Fibroblast of villous mesenchyme (primary cell): ENCODE measurements at regions not wholly inside any gene's neighbourhood (a gene's known extent, or its start where the extent isn't known, plus 50 kb on each side); places are given as distances from the start of the nearest gene placed in this dataset.

Experiments
- DNase-seq: peaks from one replicate; pipeline ENCODE4 v3.0.0-alpha.2; 2010; ENCODE audit warnings: low read depth
- H3K4me3 ChIP-seq: 2 replicates; pipeline ENCODE4 v1.5.1; 2011; ENCODE audit warnings: low read depth, mild to moderate bottlenecking, low read length
- CTCF ChIP-seq: IDR thresholded peaks from 2 replicates; pipeline ENCODE4 v1.5.1; 2012; ENCODE audit warnings: low read depth, mild to moderate bottlenecking, low read length; ENCODE audit not compliant: insufficient read depth

GRCh38 chr2:14872779-14873325 lies 240.3 kb downstream of the LRATD1 start:
- no peak for DNase-seq
- no peak for TF ChIP-seq CTCF
- H3K4me3 ChIP-seq = no peak overlapping the region

GRCh38 chr2:14881651-14882327 lies 249.3 kb downstream of the LRATD1 start:
- no peak overlapping the region for H3K4me3 ChIP-seq
- no peak for TF ChIP-seq CTCF
- DNase-seq = no peak

- H3K4me3 ChIP-seq = no peak overlapping the region
- no peak for DNase-seq
- no peak for TF ChIP-seq CTCF
These were observed 252.1 kb downstream of the LRATD1 start for GRCh38 chr2:14884651-14885050.

- no peak for TF ChIP-seq CTCF
- H3K4me3 ChIP-seq = no peak overlapping the region
- DNase-seq = no peak
These were observed 259.0 kb downstream of the LRATD1 start for GRCh38 chr2:14891546-14891945.

DNA sequence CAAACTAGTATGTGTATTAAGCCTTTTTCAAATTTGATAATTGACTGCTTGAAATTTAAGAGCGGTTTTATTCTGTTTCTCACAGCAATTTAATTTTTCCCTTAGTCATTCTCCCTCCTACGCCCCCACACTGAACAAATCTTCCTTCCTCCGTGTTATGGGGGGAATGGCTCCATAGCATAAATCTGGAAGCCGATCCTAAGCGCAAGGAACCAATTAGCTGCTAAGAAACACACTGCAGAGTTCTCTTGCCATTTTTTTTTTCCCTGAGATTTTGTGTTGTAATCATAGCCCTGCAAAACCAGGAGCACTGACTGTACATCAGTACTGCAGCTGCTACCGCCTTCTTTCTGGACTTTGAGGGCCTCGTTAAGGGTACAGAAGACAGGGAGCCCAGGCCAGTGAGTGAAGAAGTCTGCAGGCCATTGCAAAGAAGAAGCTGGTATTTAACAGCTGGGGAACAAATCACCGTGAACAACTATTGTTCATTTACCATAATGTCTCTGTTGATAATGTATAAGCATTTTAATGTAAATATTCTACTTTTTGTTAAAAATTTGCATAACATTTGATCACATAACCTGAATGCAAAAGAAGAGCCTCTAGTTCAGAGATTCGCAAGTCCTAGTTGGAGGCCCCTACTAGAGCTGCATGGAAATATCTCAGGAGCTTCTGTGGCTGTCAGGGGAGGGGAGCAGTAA lies 264.0 kb downstream of the LRATD1 start:
- no peak for TF ChIP-seq CTCF
- no peak for DNase-seq
- H3K4me3 ChIP-seq = no peak overlapping the region

- no peak for DNase-seq
- no peak for TF ChIP-seq CTCF
- no peak overlapping the region for H3K4me3 ChIP-seq
These were observed 267.3 kb downstream of the LRATD1 start for GRCh38 chr2:14899621-14900414.
